Right ventricle myocardium inferior (tissue), 1 donor: ENCODE measurements at regions not wholly inside any gene's neighbourhood (a gene's known extent, or its start where the extent isn't known, plus 50 kb on each side); places are given as distances from the start of the nearest gene placed in this dataset.

ENCODE experiments used
- ATAC-seq: fragments of 200-7000 bp; cut with Tn5 transposase; one replicate; pipeline ENCODE4 v1.9.1; 2020; ENCODE audit warnings: mild to moderate bottlenecking, moderate library complexity
- DNase-seq: peaks from one replicate; pipeline ENCODE4 v3.0.0; 2021; ENCODE audit errors: missing footprints
- intact Hi-C: fragments of 100-400 bp; cut with DNase I; formaldehyde crosslinking; loops from one replicate; pipeline ENCODE4 v1.11.0; 2022
- donor health status: DM: no; HTN: yes; CAD: no; lungs with severe emphysema.

DNA sequence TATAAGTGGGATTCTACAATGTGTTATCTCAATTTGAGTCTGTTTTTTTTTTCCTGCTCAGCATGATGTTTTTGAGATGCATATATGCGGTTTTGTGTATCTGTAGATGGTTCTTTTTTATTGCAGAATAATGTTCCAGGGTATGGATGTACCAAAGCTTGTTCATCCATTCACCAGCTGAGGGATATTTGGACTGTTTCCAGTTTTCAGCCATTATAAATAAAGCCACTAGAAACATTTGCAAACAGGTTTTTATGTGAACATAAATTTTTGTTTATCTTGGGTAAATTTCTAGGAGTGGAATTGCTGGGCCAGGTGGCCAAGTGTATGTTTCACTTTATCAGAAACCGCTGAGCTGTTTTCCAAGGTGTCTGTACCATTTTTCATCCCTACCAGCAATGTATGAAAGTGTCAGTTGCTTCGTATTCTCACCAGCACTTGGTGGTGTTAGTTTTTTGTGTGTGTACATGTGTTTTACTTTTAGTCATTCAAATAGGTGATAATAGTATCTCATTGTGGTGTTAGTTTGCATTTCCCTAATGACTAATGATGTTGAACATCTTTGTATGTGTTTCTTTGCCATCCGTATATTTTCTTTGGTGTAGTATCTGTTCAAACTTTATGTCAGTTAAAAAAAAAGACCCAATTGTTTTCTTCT, 124.2 kb downstream of the CEBPB start:
- DNase-seq (no peak), ATAC-seq (no peak)
- intact Hi-C loops: loop anchor here (5.0 kb wide), 1 partner anchor 62 kb away; no protein-coding TSS in a partner anchor

DNA sequence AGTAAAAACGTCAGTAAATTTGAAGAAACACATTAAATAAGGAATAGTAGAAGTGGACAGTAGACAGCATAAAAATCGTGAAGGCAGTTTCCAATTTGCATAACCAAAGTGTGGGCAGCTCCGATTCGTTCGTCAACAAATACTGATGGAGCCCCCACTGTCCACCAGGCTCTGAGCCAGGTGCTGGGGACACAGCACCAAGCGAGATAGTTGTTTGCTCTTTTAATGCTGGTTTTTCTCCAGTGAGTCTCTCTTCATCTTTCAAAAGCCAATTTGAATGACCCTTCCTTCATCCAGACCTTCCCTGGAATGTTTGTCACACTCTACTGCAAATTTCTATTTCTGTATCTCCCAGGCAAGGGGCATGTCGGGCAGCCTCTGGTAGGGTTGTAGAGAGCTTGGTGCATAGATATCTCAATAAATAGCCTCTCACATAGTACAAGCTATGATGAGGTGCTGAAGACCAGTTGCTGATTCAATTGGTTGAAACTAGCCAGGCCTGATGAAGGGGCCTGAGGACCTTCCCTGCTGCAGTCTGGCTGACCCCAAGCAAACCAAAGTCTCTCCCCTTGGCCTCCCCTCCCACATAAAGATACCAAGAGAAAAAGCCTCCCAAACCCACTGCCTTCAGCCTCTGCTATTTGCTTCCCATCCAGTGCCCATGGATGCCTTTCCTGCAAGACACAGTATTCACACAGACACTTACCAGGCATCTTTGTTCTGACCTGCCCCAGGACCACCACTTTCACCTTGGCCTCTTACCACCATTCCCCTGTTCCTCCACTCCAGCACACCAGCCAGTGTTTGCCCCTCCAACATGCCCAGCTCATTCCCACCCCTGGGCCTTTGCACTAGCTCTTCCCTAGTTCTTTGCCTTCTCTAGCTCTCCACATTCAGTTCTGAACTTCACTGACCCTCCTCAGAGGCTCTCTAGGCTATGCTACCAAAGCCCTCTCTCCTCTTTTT, 125.2 kb downstream of the CEBPB start:
- intact Hi-C loops: no loop called here

DNA sequence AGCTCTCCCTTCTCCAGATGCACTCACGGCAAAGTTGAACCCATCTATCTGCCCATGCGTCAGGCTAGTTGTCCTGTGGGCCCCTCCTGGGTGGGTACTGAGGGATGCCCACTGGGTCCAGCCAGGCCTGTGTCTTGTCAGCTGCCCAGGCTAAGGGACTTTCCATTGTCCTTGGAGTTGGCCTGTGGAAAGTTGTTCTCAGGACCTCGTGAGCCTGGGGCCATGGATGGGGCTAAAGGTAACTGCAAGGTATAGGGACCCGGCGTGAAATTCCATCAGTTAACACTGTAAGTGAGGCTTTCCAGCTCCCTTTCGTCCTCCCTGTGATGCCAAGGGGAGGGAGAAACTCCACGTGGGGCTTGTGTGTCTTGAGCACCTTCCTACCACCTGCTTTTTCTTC, 126.5 kb downstream of the CEBPB start:
- no peak for DNase-seq
- intact Hi-C loops: no loop called here
- ATAC-seq: no peak

More for the DNA sequence above, 125.2 kb downstream of the CEBPB start:
- no peak for DNase-seq
- peak; percentile 22 for ATAC-seq

DNA sequence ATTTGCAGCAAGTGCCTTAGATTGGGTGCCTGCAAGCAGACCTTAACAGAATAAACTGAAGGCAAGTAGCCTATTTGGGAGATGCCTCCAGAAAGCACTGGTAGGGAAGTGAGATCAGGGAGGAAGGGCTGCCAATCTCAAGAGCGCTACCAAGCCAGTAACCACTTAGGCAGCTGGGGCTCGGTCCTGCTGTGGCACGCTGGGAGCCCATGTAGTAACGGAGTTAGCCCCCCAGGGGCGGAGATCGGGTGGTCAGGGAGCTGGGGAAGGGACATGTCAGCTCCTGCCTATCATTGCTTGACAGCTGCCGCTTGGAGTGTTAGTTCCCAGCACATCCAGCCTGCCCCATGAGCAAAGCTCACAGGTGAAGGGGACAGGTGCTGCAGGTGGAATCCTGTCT, 127.0 kb downstream of the CEBPB start:
- ATAC-seq: no peak
- DNase-seq: no peak
- intact Hi-C loops: no loop called here

DNA sequence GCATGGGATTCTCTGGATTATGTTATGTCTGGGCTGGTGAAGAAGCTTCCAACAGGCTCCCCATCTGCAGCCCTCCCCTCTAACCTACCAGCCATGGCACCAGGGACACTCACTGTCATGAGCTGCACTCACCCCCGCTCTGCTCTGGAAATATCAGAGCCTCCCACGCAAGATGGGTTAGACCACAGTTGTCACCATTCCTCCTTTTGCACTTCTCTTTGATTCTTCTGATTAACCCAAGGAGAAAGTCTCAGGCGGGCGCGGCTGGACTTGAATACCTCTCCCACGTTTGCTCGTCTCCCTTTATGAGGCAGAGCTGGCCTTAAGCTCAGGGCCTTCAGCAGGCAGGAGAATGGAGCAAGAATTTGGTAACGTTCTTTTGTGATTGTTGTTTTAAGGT, 128.1 kb downstream of the CEBPB start:
- no peak for ATAC-seq
- DNase-seq: no peak
- intact Hi-C loops: no loop called here

DNA sequence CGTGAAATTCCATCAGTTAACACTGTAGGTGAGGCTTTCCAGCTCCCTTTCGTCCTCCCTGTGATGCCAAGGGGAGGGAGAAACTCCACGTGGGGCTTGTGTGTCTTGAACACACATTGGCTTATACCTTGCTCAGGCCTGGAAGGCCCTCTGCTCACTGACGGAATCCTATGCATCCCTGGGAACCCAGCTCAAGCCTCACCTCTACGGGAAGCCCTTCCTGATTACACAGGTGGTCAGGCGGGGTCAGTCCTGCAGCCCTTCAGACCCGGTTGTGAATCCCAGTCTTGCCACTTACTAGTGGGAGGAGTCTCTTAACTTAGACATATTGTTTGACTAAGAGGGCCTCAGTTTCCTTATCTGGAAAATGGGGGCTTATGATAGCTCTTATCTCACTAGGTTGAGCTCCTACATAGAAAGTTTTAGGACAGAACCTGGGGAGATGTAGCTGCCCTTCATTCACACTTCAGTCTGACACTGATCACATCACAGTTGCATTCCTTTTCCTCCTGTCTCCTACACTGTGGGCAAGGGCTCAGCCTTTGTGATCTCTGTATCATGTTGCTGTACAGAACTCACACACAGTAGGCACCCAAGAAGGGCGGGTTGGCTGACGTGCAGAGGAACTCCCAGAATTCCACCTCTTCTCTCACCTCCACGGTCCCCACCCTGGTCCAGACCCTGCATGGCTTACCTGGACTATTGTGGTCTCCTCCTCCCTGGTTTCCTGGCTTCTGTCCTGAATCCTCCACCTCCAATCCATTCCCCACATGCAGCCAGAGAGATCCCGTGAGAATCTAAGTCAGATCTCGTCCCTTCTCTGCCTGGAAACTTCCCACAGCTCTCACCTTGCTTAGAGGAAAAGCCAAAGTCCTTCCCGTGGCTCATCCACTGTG, 129.6 kb downstream of the CEBPB start:
- intact Hi-C loops: no loop called here
- no peak for ATAC-seq

DNA sequence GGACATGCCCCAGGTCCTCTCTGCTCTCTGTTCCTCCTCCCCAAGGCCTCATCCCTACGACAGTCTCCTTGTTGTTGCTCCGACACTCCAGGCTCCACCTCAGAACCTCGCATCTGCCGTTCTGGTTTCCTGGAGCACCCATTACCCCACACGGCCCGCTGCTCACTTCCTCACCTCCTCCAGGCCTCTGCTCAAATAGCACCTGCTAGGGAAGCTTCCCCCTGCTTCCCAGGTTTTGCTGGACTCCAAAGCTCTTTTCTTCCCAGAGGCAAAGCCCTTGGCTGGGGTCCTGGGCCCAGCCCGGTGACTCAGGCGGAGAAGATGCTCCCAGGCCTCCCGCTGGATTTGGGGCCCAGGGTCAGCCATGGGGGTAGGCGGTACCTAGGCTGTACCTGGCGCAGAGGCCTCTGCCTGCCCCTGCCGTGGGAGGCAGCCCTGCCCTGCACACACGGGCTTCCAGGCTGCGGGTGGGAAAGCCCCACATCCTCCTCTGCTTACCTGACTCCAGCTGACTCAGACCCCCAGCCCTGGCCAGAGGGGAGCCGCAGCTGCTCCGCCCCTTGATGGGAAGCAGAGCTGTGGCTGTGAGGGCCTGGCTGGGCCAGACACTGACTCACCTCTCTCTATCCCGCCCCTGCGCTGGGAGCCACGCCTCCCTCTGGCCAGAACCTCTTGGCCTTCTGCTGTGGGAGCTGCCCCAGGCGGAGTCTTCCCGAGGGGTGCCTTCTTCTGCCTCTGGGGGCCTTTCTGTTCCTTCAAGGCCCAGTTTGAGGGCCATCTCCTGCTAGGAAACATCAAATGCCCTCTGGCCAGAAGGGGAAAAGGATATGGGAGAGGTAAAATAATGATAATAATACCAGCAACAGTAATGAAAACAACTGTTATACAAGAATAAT, 130.5 kb downstream of the CEBPB start:
- intact Hi-C loops: no loop called here

More for the DNA sequence above, 129.6 kb downstream of the CEBPB start:
- DNase-seq: no peak

DNA sequence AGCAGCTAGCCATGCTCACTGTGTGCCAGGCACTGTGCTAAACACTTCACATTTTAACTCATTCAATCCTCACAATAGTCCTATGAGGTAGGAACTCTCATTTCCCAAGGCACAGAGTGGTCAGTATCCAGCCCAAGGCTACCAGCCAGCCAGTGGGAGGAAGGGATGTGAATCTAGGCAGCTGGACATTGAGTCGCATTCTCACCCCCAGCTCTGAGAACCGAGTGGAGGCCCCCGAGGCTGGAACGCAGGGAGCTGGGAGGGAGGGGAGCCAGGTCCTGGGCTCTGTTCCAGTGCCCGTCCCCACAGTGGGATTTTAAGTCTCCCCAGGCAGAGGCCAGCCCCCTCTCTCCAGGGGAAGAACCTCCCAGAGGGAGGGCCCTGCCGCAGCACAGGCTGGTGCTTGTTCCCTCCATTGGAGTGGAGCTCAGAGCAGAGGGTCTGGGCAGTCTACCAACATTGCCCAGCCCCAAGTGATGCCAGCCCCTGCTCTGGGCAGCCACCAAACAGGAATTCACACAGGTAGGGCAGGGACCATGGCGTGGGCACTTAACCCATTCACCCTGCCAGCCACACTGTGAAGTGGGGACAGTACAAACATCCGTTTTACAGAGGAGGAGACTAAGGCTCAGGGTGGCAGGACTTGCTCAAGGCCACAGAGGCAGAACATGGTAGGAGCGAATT, 131.3 kb downstream of the CEBPB start:
- DNase-seq (no peak), ATAC-seq (no peak)
- intact Hi-C loops: no loop called here

More for the DNA sequence above, 130.5 kb downstream of the CEBPB start:
- ATAC-seq: peak; percentile 94
- DNase-seq: peak; percentile 92

DNA sequence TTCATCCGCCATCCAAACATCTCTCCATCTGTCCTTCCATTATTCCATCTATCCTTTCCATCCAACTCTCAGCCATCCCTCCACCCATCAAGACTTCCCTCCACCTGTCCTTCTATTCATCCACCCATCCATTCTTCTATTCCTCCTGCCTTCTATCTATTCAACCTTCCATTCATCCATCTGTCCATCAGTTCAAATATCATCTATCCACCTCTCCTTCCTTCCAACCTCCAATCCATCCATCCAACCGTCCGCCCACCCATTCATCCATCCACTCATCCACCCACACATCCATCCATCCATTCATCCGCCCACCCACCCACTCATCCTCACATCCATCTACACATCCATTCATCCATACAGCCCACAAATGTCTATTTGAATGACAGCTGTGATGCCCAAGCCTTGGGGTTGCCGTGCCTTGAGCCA, 132.1 kb downstream of the CEBPB start:
- intact Hi-C loops: no loop called here
- ATAC-seq: no peak
- DNase-seq: no peak

DNA sequence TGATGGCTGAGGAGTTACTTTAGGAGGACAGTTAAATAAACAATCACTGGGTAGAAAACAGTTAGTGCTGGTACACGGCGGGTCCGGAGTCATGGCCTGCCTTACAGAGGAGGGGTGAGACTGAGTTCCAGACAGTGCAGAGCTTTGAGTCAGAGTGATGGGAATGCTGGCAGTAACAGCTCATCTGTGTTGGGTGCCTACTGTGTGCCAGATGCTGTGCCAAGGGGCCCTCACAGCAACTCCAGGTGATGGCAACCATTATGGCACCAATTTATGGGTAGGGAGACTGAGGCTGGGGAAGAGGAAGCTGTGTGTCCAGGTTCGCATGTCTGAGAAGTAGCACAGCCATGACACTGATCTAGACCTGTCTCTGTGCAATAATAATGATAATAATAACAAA, 132.6 kb downstream of the CEBPB start:
- intact Hi-C loops: no loop called here
- ATAC-seq (no peak), DNase-seq (no peak)

DNA sequence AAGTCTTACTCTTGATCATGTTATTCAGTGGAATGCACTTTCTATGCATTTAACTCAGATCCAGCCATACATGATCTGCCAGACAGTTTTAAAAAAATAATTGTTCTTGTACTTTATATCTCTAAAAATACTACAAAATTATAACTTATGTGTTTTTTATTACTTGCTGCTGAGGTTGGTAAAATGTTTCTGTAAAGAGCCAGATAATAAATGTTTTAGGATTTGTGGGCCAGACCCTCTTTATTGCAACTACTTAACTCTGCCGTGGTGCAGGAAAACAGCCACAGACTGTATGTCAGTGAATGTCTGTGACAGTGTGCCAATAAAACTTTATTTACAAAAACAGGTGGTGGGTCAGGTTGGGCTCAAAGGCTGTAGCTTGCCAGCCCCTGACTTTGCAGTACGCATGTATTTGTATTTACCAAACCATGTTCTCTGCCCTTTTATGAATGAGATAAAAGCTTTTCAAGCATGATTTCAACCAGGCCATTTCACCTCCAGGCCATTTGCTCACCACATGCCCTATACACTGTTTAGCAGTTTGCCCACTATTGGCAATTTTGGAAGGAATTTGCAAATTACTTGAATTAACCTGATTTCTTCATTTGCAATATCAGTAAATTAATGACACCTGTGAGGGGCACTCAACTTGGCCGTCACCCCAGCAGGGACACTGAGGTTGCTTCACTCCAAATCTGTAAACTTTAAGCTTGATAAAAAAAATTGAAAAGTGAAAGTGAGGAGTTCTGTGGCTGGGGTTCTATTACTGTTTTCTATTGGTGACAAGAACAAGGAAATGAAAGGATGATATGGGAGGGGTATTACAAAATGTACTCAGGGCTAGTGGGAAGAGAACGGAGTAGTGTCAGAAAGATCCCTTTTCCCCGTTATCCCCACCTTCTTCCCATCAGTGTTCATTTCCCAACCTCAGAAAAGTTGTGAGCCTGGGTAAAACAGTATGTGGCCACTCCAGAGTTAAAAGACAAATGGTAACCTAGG, 133.4 kb downstream of the CEBPB start:
- intact Hi-C loops: no loop called here
- DNase-seq (no peak), ATAC-seq (no peak)

DNA sequence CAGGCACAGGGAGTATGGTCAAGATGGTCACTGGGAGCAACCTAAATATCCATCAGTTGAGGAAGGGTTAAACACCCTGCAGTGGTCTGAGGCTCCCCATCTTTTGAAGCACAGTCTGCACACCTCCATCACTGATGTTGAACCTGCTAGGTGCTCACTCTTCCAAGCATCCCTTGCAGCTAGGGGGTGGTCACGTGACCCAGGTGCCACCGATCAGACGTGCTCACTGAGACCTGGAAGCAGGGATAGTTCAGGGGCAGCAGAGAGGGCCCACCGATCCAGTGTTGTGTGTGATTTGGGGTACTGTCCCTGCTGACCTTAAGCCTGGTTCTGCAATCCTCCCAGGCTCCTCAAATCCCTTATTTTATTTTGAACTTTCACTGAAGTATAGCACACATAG, 134.6 kb downstream of the CEBPB start:
- DNase-seq (no peak), ATAC-seq (no peak)
- intact Hi-C loops: no loop called here

DNA sequence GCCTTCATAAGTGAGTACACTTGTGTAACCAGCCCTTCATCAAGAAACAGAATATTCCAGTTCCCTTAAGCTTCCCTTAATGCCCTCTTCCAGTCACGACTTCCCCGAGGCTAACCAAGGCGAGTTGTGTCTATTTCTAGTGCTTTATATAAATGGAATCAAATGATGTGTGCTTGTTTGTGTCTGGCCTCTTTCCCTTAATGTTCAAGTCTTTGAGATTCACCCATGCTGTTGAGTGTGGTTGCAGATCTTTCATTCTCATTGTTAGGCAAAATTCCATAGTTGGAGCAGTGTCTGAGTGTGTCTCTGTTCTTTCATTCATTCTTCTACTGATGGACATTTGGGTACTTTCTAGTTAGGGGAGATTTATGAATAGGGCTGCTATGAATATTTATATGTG, 135.0 kb downstream of the CEBPB start:
- DNase-seq (no peak), ATAC-seq (no peak)
- intact Hi-C loops: no loop called here

DNA sequence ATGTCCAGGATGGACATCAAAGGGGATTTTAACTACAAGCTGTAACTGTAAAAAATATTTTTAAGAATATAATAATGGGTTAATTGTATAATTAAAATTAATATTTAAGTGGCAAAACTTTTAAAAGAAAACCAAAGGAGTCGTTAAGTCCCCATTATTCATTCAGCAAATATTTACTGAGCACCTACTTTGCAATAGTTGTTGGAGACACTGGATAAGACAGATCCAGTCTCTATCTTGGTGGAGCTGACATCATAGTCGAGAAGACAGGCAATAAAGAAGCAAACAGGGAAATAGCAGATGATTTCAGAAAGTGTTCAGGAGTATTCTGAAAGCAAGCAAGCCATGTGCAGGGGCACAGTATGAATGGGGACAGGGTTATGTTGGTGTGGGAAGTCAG, 137.0 kb downstream of the CEBPB start:
- DNase-seq (no peak), ATAC-seq (no peak)
- intact Hi-C loops: no loop called here

DNA sequence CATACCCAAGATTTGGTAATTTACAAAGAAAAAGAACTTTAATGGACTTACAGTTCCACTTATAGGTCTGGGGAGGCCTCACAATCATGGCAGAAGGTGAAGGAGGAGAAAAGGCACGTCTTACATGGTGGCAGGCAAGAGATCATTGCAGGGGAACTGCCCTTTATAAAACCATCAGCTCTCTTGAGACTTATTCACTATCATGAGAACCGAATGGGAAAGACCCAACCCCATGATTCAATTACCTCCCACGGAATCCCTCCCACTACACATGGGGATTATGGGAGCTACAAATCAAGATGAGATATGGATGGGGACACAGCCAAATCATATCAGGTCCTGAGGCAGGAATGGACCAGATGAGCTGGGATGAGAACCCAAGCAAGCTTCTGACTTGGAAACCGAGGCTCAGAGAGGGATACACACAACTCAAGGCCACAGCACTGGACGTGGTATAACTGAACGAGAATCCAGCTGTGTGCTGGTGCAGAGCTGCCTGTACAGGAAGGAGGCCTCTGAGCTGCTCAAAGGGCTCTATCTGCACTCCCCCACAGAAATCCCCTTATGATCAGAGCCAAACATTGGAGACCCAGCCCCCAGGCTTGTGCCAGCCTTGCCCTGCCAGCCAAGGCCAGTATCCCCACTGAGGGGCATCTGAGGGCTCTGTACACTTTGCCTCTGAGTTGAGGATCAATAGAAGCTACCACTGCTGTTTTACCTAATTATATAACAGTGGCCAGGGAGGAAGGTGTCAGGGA, 137.8 kb downstream of the CEBPB start:
- intact Hi-C loops: no loop called here
- DNase-seq (no peak), ATAC-seq (no peak)
